ENCODE measurements at regions not wholly inside any gene's neighbourhood (a gene's known extent, or its start where the extent isn't known, plus 50 kb on each side); places are given as distances from the start of the nearest gene placed in this dataset.

DNA sequence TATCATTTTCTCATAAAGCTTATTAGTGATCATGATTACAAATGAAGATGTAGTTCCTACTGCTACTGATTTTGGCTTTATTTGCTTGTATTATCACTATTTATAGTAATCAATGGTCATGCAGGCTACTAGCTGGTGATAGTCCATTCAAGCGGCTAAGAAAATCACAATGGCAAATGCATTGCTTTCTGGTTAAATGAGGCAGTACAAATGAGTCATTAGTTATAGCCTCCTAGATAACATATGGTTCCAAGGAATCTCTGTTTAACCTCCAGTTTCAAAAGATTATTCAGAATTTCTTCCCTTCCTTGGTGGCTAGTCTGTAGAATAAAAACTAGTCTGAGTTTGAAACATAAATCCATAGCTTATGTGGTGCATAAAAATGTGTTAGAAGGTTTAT is 141.3 kb upstream of the HTR2A start:
- H3K9me3 Mint-ChIP-seq: peaks cover 0 to 1% (median 0%) of the 10 kb centered on the region in 8 donors
- POLR2A ChIA-PET (ENCODE audit: partially characterized antibody): no interaction called here
- H3K36me3 Mint-ChIP-seq: no peaks in the 10 kb centered on the region
- no peak overlapping the region for H3K4me3 ChIP-seq (ENCODE audit: low read length in 2 of 2)
- H3K9me3 ChIP-seq (ENCODE audit: control insufficient read depth in 1 of 2, low read length in 2 of 2): no peaks in the 10 kb centered on the region
- DNase-seq: no peak
- CTCF ChIA-PET (ENCODE audit: partially characterized antibody): no interaction called here
- no peak overlapping the region for H3K27ac ChIP-seq (ENCODE audit: low read depth, low read length)
- no peaks in the 10 kb centered on the region for H3K4me1 ChIP-seq (ENCODE audit: insufficient read depth, low read length)
- intact Hi-C loops (cut with micrococcal nuclease): no loop called here
- no peaks in the 10 kb centered on the region for H3K27me3 ChIP-seq (ENCODE audit: insufficient read depth, low read length)
- H3K36me3 ChIP-seq (ENCODE audit: insufficient read depth, low read length): no peaks in the 10 kb centered on the region
- no peak overlapping the region for H3K4me3 Mint-ChIP-seq
- H3K27ac Mint-ChIP-seq: no peak overlapping the region
- H3K27me3 Mint-ChIP-seq: peaks cover 0 to 6% of the 10 kb centered on the region in 2 donors
- no peaks in the 10 kb centered on the region for H3K4me1 Mint-ChIP-seq

GRCh38 chr13:47036294-47037008 is 139.6 kb upstream of the HTR2A start:
- Histone ChIP-seq H3K27ac (ENCODE audit: low read depth, low read length) (no peak overlapping the region), H3K4me3 (ENCODE audit: low read length in 2 of 2) (no peak overlapping the region), H3K27me3 (ENCODE audit: insufficient read depth, low read length) (no peaks in the 10 kb centered on the region), H3K36me3 (ENCODE audit: insufficient read depth, low read length) (no peaks in the 10 kb centered on the region), H3K4me1 (ENCODE audit: insufficient read depth, low read length) (no peaks in the 10 kb centered on the region), H3K9me3 (ENCODE audit: control insufficient read depth in 1 of 2, low read length in 2 of 2) (no peaks in the 10 kb centered on the region)
- ChIA-PET CTCF (ENCODE audit: partially characterized antibody) (no interaction called here), POLR2A (ENCODE audit: partially characterized antibody) (no interaction called here)
- intact Hi-C loops (cut with micrococcal nuclease): no loop called here
- no peak overlapping the region for H3K27ac Mint-ChIP-seq
- H3K4me3 Mint-ChIP-seq: peak overlapping the region in 1 of 8 donors; percentile 53
- H3K36me3 Mint-ChIP-seq: no peaks in the 10 kb centered on the region
- peaks cover 0 to 1% (median 0%) of the 10 kb centered on the region in 8 donors for H3K9me3 Mint-ChIP-seq
- DNase-seq: no peak
- H3K27me3 Mint-ChIP-seq: peaks cover 0 to 6% of the 10 kb centered on the region in 2 donors
- H3K4me1 Mint-ChIP-seq: no peaks in the 10 kb centered on the region

- Mint-ChIP-seq H3K4me3 (no peak overlapping the region), H3K27ac (no peak overlapping the region), H3K27me3 (peaks cover 0 to 6% of the 10 kb centered on the region in 2 donors), H3K36me3 (no peaks in the 10 kb centered on the region), H3K4me1 (no peaks in the 10 kb centered on the region), H3K9me3 (peaks cover 0 to 1% (median 0%) of the 10 kb centered on the region in 8 donors)
- no peak for DNase-seq
- H3K36me3 ChIP-seq (ENCODE audit: insufficient read depth, low read length): no peaks in the 10 kb centered on the region
- ChIA-PET CTCF (ENCODE audit: partially characterized antibody) (no interaction called here), POLR2A (ENCODE audit: partially characterized antibody) (no interaction called here)
- H3K9me3 ChIP-seq (ENCODE audit: control insufficient read depth in 1 of 2, low read length in 2 of 2): no peaks in the 10 kb centered on the region
- intact Hi-C loops (cut with micrococcal nuclease): no loop called here
- H3K27me3 ChIP-seq (ENCODE audit: insufficient read depth, low read length): no peaks in the 10 kb centered on the region
- no peak overlapping the region for H3K4me3 ChIP-seq (ENCODE audit: low read length in 2 of 2)
- no peak overlapping the region for H3K27ac ChIP-seq (ENCODE audit: low read depth, low read length)
- no peaks in the 10 kb centered on the region for H3K4me1 ChIP-seq (ENCODE audit: insufficient read depth, low read length)
Observed at GRCh38 chr13:47033216-47033615, 136.4 kb upstream of the HTR2A start.

DNA sequence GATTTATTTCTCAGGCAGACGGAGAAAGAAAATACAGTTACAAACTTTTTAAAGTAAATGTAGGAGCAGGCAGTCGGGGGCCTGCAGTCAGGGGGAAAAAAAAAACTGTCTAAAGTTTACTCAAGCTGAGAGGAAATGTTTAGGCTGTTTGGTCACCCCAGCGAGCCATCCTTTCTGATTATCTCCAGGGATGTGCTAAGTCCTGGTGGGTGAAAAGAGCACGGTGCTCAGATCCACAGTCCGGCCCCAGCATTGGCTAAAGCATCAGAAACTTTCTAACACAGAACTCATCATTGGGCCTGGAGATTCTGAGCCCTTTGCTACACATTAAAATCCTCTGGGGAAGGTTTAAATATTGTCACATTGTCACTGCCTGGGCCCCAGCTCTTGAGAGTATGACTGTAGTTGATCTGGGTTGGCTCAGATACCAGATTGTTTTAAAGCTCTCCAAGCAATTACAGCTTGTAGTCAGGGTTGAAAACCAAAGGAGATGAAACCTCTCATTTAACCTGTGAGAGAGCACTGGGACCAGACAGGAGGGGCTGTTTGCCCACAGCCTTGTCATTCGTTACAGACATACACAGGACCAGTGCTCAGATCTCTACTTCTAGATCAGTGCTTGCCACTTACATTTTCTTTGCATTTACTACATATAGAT is 131.1 kb upstream of the HTR2A start:
- H3K9me3 ChIP-seq (ENCODE audit: control insufficient read depth in 1 of 2, low read length in 2 of 2): no peaks in the 10 kb centered on the region
- H3K4me3 ChIP-seq (ENCODE audit: low read length in 2 of 2): no peak overlapping the region
- H3K27ac Mint-ChIP-seq: no peak overlapping the region
- no peak overlapping the region for H3K4me3 Mint-ChIP-seq
- H3K4me1 ChIP-seq (ENCODE audit: insufficient read depth, low read length): no peaks in the 10 kb centered on the region
- no peaks in the 10 kb centered on the region for H3K27me3 ChIP-seq (ENCODE audit: insufficient read depth, low read length)
- H3K27ac ChIP-seq (ENCODE audit: low read depth, low read length): no peak overlapping the region
- CTCF ChIA-PET (ENCODE audit: partially characterized antibody): no interaction called here
- intact Hi-C loops (cut with micrococcal nuclease): no loop called here
- no peak for DNase-seq
- POLR2A ChIA-PET (ENCODE audit: partially characterized antibody): no interaction called here
- no peaks in the 10 kb centered on the region for H3K36me3 Mint-ChIP-seq
- no peaks in the 10 kb centered on the region for H3K36me3 ChIP-seq (ENCODE audit: insufficient read depth, low read length)
- H3K9me3 Mint-ChIP-seq: no peaks in the 10 kb centered on the region
- peaks cover 0 to 2% of the 10 kb centered on the region in 2 donors for H3K27me3 Mint-ChIP-seq
- H3K4me1 Mint-ChIP-seq: no peaks in the 10 kb centered on the region

DNA sequence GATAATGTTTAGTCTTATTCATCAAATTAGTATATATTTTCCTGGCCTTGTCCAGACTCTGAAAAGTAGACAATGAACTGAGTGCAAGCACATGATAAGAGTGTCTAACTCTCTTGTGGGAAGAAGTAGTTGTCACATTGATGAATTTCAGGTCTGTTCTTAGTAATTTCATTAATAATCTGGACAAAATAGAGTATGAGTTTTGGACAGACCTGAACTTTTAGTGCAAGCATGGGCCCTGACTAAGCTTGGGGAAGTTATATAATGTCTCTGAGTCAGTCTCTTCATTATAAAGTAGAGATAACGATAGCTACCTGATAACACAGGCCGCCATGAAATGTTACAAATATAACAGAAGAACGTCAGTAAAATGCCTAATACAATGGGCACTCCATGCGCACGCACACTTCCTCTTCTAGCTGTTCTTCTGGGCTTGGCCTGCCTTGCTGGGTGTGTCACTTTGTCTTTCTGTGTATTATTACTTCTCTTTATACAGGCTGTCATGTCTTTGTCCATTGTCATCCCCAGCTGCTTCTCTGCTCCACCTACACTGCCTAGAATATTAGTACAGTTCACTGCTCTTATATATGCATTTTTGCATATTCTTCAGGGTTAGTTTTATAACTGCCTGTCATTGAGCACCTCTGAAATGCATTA is 129.1 kb upstream of the HTR2A start:
- H3K27ac Mint-ChIP-seq: no peak overlapping the region
- Histone ChIP-seq H3K27ac (ENCODE audit: low read depth, low read length) (no peak overlapping the region), H3K4me3 (ENCODE audit: low read length in 2 of 2) (no peak overlapping the region), H3K4me1 (ENCODE audit: insufficient read depth, low read length) (no peaks in the 10 kb centered on the region), H3K36me3 (ENCODE audit: insufficient read depth, low read length) (no peaks in the 10 kb centered on the region), H3K9me3 (ENCODE audit: control insufficient read depth in 1 of 2, low read length in 2 of 2) (no peaks in the 10 kb centered on the region), H3K27me3 (ENCODE audit: insufficient read depth, low read length) (no peaks in the 10 kb centered on the region)
- no peaks in the 10 kb centered on the region for H3K4me1 Mint-ChIP-seq
- H3K27me3 Mint-ChIP-seq: peaks cover 0 to 2% of the 10 kb centered on the region in 2 donors
- DNase-seq: no peak
- H3K36me3 Mint-ChIP-seq: no peaks in the 10 kb centered on the region
- peaks cover 0 to 3% (median 0%) of the 10 kb centered on the region in 8 donors for H3K9me3 Mint-ChIP-seq
- CTCF ChIA-PET (ENCODE audit: partially characterized antibody): no interaction called here
- POLR2A ChIA-PET (ENCODE audit: partially characterized antibody): no interaction called here
- no peak overlapping the region for H3K4me3 Mint-ChIP-seq
- intact Hi-C loops (cut with micrococcal nuclease): no loop called here

DNA sequence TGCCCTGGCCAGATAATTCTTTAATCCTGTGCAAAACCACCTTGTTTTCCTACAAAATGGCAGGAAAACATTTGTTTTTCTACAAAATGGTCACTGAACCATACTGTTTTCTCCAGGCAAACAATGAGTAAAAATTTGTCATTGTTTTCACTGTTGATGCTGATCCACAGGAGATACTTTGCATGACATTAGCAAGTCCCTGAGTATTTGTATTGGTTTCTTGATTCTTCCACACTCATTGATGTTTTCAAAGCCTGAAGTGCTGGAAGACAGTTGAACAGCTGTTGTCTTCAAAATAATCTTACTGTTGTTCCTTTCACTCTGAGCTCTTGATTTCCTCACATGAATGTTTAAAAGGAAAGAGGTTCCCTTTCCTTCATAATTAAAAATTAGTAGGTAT is 123.1 kb upstream of the HTR2A start:
- intact Hi-C loops (cut with micrococcal nuclease): no loop called here
- no peaks in the 10 kb centered on the region for H3K36me3 ChIP-seq (ENCODE audit: insufficient read depth, low read length)
- H3K27me3 ChIP-seq (ENCODE audit: insufficient read depth, low read length): no peaks in the 10 kb centered on the region
- H3K4me3 ChIP-seq (ENCODE audit: low read length in 2 of 2): no peak overlapping the region
- CTCF ChIA-PET (ENCODE audit: partially characterized antibody): no interaction called here
- Mint-ChIP-seq H3K4me1 (no peaks in the 10 kb centered on the region), H3K36me3 (no peaks in the 10 kb centered on the region), H3K27ac (no peak overlapping the region), H3K4me3 (no peak overlapping the region), H3K27me3 (no peaks in the 10 kb centered on the region), H3K9me3 (peaks cover 0 to 8% (median 1%) of the 10 kb centered on the region in 8 donors)
- no peaks in the 10 kb centered on the region for H3K4me1 ChIP-seq (ENCODE audit: insufficient read depth, low read length)
- H3K9me3 ChIP-seq (ENCODE audit: control insufficient read depth in 1 of 2, low read length in 2 of 2): no peaks in the 10 kb centered on the region
- POLR2A ChIA-PET (ENCODE audit: partially characterized antibody): no interaction called here
- H3K27ac ChIP-seq (ENCODE audit: low read depth, low read length): no peak overlapping the region
- DNase-seq: no peak

- intact Hi-C loops (cut with micrococcal nuclease): no loop called here
- Mint-ChIP-seq H3K27ac (no peak overlapping the region), H3K4me1 (no peaks in the 10 kb centered on the region), H3K36me3 (no peaks in the 10 kb centered on the region), H3K9me3 (peaks cover 0 to 8% (median 1%) of the 10 kb centered on the region in 8 donors), H3K27me3 (no peaks in the 10 kb centered on the region), H3K4me3 (no peak overlapping the region)
- H3K36me3 ChIP-seq (ENCODE audit: insufficient read depth, low read length): no peaks in the 10 kb centered on the region
- DNase-seq: no peak
- ChIA-PET CTCF (ENCODE audit: partially characterized antibody) (no interaction called here), POLR2A (ENCODE audit: partially characterized antibody) (no interaction called here)
- no peaks in the 10 kb centered on the region for H3K4me1 ChIP-seq (ENCODE audit: insufficient read depth, low read length)
- no peaks in the 10 kb centered on the region for H3K9me3 ChIP-seq (ENCODE audit: control insufficient read depth in 1 of 2, low read length in 2 of 2)
- no peak overlapping the region for H3K4me3 ChIP-seq (ENCODE audit: low read length in 2 of 2)
- H3K27ac ChIP-seq (ENCODE audit: low read depth, low read length): no peak overlapping the region
- no peaks in the 10 kb centered on the region for H3K27me3 ChIP-seq (ENCODE audit: insufficient read depth, low read length)
Observed at GRCh38 chr13:47017476-47017875, 120.6 kb upstream of the HTR2A start.

All from CD4-positive, alpha-beta memory T cell (primary cell).